K562 (cell line): ENCODE measurements at regions not wholly inside any gene's neighbourhood (a gene's known extent, or its start where the extent isn't known, plus 50 kb on each side); places are given as distances from the start of the nearest gene placed in this dataset.
A peak's percentile ranks its signal among the peaks of the same experiment; 100 is the strongest.

ENCODE experiments used
- ATAC-seq: fragments of 200-7000 bp; cut with Tn5 transposase; 3 replicates; pipeline ENCODE4 v1.9.1; 2020; ENCODE audit warnings: moderate library complexity
- BruUV-seq: library from RNA; stranded (reverse); fragments of 400-500 nt; replicated peaks from 2 replicates; lab custom pipeline; 2021; lab: Mats Ljungman, UMichigan
- CTCF ChIA-PET: fragments of 300-600 bp; formaldehyde crosslinking; extraction: SDS; loops from one replicate; lab custom pipeline; 2021; ENCODE audit warnings: low intra/inter-chr PET ratio; lab: Yijun Ruan, JAX
- POLR2A ChIA-PET: fragments of 300-600, 350-650 bp; sonication (Branson Sonifier 250); formaldehyde crosslinking; extraction: SDS; loops from one replicate; lab custom pipeline; 2021; ENCODE audit warnings: antibody characterized with exemption, inconsistent platforms; lab: Yijun Ruan, JAX
- DNase-seq, 4 experiments: peaks; one replicate each; pipeline versions ENCODE4 v3.0.0 to v3.0.0-alpha.2; 2011 to 2018; ENCODE audit warnings: low spot score in 3 of 4, mixed read lengths in 3 of 4; ENCODE audit errors: extremely low read depth in 1 of 4
- FAIRE-seq: peaks from 2 replicates; lab custom pipeline; 2011; peaks lifted over from hg19 to GRCh38; lab: Jason Lieb, UNC
- H2AFZ ChIP-seq: 2 replicates; pipeline ENCODE4 v1.6.0; 2011; ENCODE audit warnings: low read depth, low read length, control low read depth, inconsistent platforms
- H3K27ac ChIP-seq: fragments of 200-600 bp; 3 replicates; pipeline ENCODE4 v1.8.0; 2011; ENCODE audit warnings: low read depth, mild to moderate bottlenecking, control low read depth, inconsistent platforms, low read length, moderate library complexity, mixed read lengths; ENCODE audit errors: extremely low read depth
- H3K27me3 ChIP-seq, 2 experiments: fragments of 300-600 bp in 1 of 2; 2 replicates in 1 of 2; 3 replicates in 1 of 2; pipeline versions ENCODE4 v1.6.0 to v1.8.0; 2011; ENCODE audit warnings: inconsistent platforms in 2 of 2, low read length in 2 of 2, mild to moderate bottlenecking in 1 of 2, mixed read lengths in 1 of 2, moderate library complexity in 1 of 2; ENCODE audit not compliant: control insufficient read depth in 2 of 2, insufficient read depth in 2 of 2
- H3K36me3 ChIP-seq: fragments of 300-600 bp; 3 replicates; pipeline ENCODE4 v1.8.0; 2011; ENCODE audit warnings: mild to moderate bottlenecking, low read length, inconsistent platforms; ENCODE audit not compliant: control insufficient read depth, insufficient read depth
- H3K4me1 ChIP-seq, 2 experiments: fragments of 200-600 bp in 1 of 2; replicated peaks in 1 of 2; 2 replicates in 1 of 2; 3 replicates in 1 of 2; pipeline versions ENCODE4 v1.5.1 to v1.8.0; 2011; ENCODE audit warnings: inconsistent platforms in 2 of 2, low read length in 2 of 2, mild to moderate bottlenecking in 1 of 2, mixed read lengths in 1 of 2, moderate library complexity in 1 of 2; ENCODE audit not compliant: control insufficient read depth in 2 of 2, insufficient read depth in 2 of 2
- H3K4me2 ChIP-seq: 2 replicates; pipeline ENCODE4 v1.6.1; 2011; ENCODE audit warnings: low read length, control low read depth, inconsistent platforms, mixed read lengths; ENCODE audit not compliant: insufficient read depth
- H3K4me3 ChIP-seq: fragments of 200-600 bp; sonication (generic), shearing (Covaris generic); 2 replicates; pipeline ENCODE4 v1.5.1; 2016; ENCODE audit warnings: control low read depth, inconsistent platforms
- H3K79me2 ChIP-seq: fragments of 200-600 bp; 3 replicates; pipeline ENCODE4 v1.8.0; 2011; ENCODE audit warnings: low read length, inconsistent platforms; ENCODE audit not compliant: control insufficient read depth, insufficient read depth
- H3K9ac ChIP-seq, 2 experiments: 2 replicates each; pipeline versions ENCODE4 v1.6.0 to v1.6.1; 2011; ENCODE audit warnings: low read depth in 2 of 2, low read length in 2 of 2, control low read depth in 1 of 2, inconsistent platforms in 1 of 2, mild to moderate bottlenecking in 1 of 2, mixed read lengths in 1 of 2; ENCODE audit not compliant: insufficient read depth in 1 of 2
- H3K9me1 ChIP-seq: one replicate; pipeline ENCODE4 v1.6.0; 2011; ENCODE audit warnings: inconsistent platforms, mild to moderate bottlenecking, low read length, moderate library complexity; ENCODE audit not compliant: control insufficient read depth, insufficient read depth
- H3K9me3 ChIP-seq: replicated peaks from 2 replicates; pipeline ENCODE4 v1.5.1; 2011; ENCODE audit warnings: low read depth, low read length, inconsistent platforms; ENCODE audit not compliant: control insufficient read depth, insufficient read depth
- H4K20me1 ChIP-seq: replicated peaks from 2 replicates; pipeline ENCODE4 v1.6.1; 2011; ENCODE audit warnings: low read length, inconsistent platforms, mixed read lengths; ENCODE audit not compliant: control insufficient read depth, insufficient read depth
- BDP1 ChIP-seq: IDR thresholded peaks from 3 replicates; pipeline ENCODE4 v1.6.1; 2011; ENCODE audit not compliant: insufficient read length, insufficient read depth
- CBFB ChIP-seq: sonication (generic); formaldehyde crosslinking; IDR thresholded peaks from 2 replicates; pipeline ENCODE4 v1.4.0; 2020; ENCODE audit warnings: mild to moderate bottlenecking, missing genetic modification reagents
- CEBPB ChIP-seq: fragments of 450-650 bp; IDR thresholded peaks from 2 replicates; pipeline ENCODE4 v1.6.1; 2016; ENCODE audit warnings: missing genetic modification characterization, missing compliant biosample characterization
- CEBPG ChIP-seq, 3 experiments: fragments of 200-800 bp in 1 of 3; sonication (Bioruptor generic) in 1 of 3; sonication (generic) in 1 of 3; formaldehyde crosslinking in 1 of 3; IDR thresholded peaks in 2 of 3; conservative IDR thresholded peaks in 1 of 3; 2 replicates each; pipeline versions ENCODE4 v1.6.1 to v1.8.0; 2016 to 2022; ENCODE audit warnings: missing compliant biosample characterization in 2 of 3, missing genetic modification characterization in 2 of 3, mild to moderate bottlenecking in 1 of 3, missing genetic modification reagents in 1 of 3
- CTCF ChIP-seq, 3 experiments: IDR thresholded peaks in 2 of 3; conservative IDR thresholded peaks in 1 of 3; 2 replicates each; pipeline ENCODE4 v1.5.1; 2011 to 2012; ENCODE audit warnings: low read length in 3 of 3, mild to moderate bottlenecking in 3 of 3, control low read depth in 2 of 3, improper control_type of control experiment in 1 of 3, inconsistent platforms in 1 of 3, low read depth in 1 of 3, mixed read lengths in 1 of 3, moderate library complexity in 1 of 3; ENCODE audit not compliant: insufficient read depth in 2 of 3
- RAD21 ChIP-seq, 2 experiments: fragments of 250-450 bp in 1 of 2; fragments of 450-650 bp in 1 of 2; sonication (Bioruptor Pico) in 1 of 2; formaldehyde crosslinking in 1 of 2; IDR thresholded peaks in 1 of 2; conservative IDR thresholded peaks in 1 of 2; 2 replicates each; pipeline versions ENCODE4 v1.4.0 to v1.8.0; 2020 to 2022; ENCODE audit warnings: mild to moderate bottlenecking in 2 of 2, moderate library complexity in 1 of 2
- SMC3 ChIP-seq: conservative IDR thresholded peaks from 2 replicates; pipeline ENCODE4 v1.6.1; 2011; ENCODE audit warnings: low read depth, low read length, improper control_type of control experiment; ENCODE audit not compliant: insufficient read depth
- TBP ChIP-seq: optimal IDR thresholded peaks from 2 replicates; pipeline ENCODE3; 2011; ENCODE audit warnings: low read depth, low read length, improper control_type of control experiment
- TEAD1 ChIP-seq, 2 experiments: fragments of 450-650 bp in 1 of 2; sonication (generic) in 1 of 2; formaldehyde crosslinking; IDR thresholded peaks; 2 replicates each; pipeline versions ENCODE4 v1.4.0 to v1.8.0; 2020 to 2022; ENCODE audit warnings: mild to moderate bottlenecking in 2 of 2, missing genetic modification reagents in 1 of 2
- WGBS: fragments of 100-300 bp; shearing (Covaris generic); methylation state at CpG from one replicate; pipeline ENCODE4 v1.1.6; 2016; ENCODE audit warnings: low coverage, mixed read lengths; ENCODE audit not compliant: insufficient coverage; ENCODE audit errors: missing lambda C conversion rate; 5-methylcytosine and 5-hydroxymethylcytosine counted together
- in situ Hi-C: fragments of 300-500 bp; cut with MboI; formaldehyde crosslinking; loops from 4 replicates; pipeline ENCODE4 v1.15.0; 2018; ENCODE audit warnings: inconsistent platforms, mixed read lengths
- intact Hi-C: fragments of 100-400 bp; cut with micrococcal nuclease; formaldehyde crosslinking; loops from 2 replicates; pipeline ENCODE4 v1.14.2; 2022

- Histone ChIP-seq H3K36me3 (no peaks in the 10 kb centered on the region), H3K27me3 (no peaks in the 10 kb centered on the region), H3K9me1 (no peaks in the 10 kb centered on the region), H3K79me2 (no peaks in the 10 kb centered on the region), H4K20me1 (0 out of 2 replicates have a peak, but pooled peaks cover 3% of the 10 kb centered on the region)
- no TSS peak for BruUV-seq
- CTCF ChIA-PET: no interaction called here
- intact Hi-C loops: loop anchor here (5.0 kb wide), 1 partner anchor 1560 kb away; no protein-coding TSS in a partner anchor
- WGBS: 2% methylated on average over 3 of the region's 3 CpGs
- TF ChIP-seq TBP (no peak), CBFB (CRISPR knock-in tag) (no peak)
- TF ChIP-seq, all 486 proteins: peak for 0
- ATAC-seq (no peak), DNase-seq (no peak), FAIRE-seq (no peak)
- in situ Hi-C loops: no loop called here
- Histone ChIP-seq H3K27ac (no peak overlapping the region), H3K9me3 (no peaks in the 10 kb centered on the region), H2AFZ (no peak overlapping the region), H3K4me3 (no peak overlapping the region), H3K4me1 (no peaks in the 10 kb centered on the region), H3K9ac (no peak overlapping the region), H3K4me2 (no peak overlapping the region)
- POLR2A ChIA-PET: no interaction called here
Observed at GRCh38 chr6:91082311-91082832, 495.5 kb upstream of the MAP3K7 start.

- no TSS peak for BruUV-seq
- intact Hi-C loops (loop anchor here (5.0 kb wide), 1 partner anchor 1561 kb away; no protein-coding TSS in a partner anchor), in situ Hi-C loops (no loop called here)
- Histone ChIP-seq H3K4me1 (no peaks in the 10 kb centered on the region), H3K4me3 (no peak overlapping the region), H3K79me2 (no peaks in the 10 kb centered on the region), H3K27ac (no peak overlapping the region), H3K9ac (no peak overlapping the region), H3K27me3 (no peaks in the 10 kb centered on the region), H4K20me1 (0 out of 2 replicates have a peak, but pooled peaks cover 3% of the 10 kb centered on the region), H3K9me3 (no peaks in the 10 kb centered on the region), H2AFZ (no peak overlapping the region), H3K36me3 (no peaks in the 10 kb centered on the region), H3K4me2 (no peak overlapping the region), H3K9me1 (no peaks in the 10 kb centered on the region)
- WGBS: 0% methylated on average over 6 of the region's 6 CpGs
- FAIRE-seq (peak; percentile 93), DNase-seq (peak; percentile 30 to 53 (median 36)), ATAC-seq (peak; percentile 83)
- ChIA-PET CTCF (no interaction called here), POLR2A (interaction anchor here (0.7 to 0.8 kb wide), 2 partner anchors 12 to 19 kb away, joined by 3 read pairs; no protein-coding TSS in a partner anchor)
- TF ChIP-seq CEBPB (tag): 0 out of 2 replicates have a peak, but pooled peaks have one; percentile 18
- TF ChIP-seq CTCF (IDR thresholded peaks at IDR 0.05 in 2 of 3, conservative IDR thresholded peaks at IDR 0.05 in 1 of 3; ENCODE audit: insufficient read depth in 2 of 3, low read depth in 1 of 3, low read length in 3 of 3): peak in 2 of 3 experiments; percentile 58 to 67; a peak in 4 of 6 replicates
- peak; percentile 53; the same call in 1 of the 2 replicates for TF ChIP-seq SMC3
- TF ChIP-seq BDP1: no peak
- TF ChIP-seq CEBPG (CRISPR knock-in tag; IDR thresholded peaks at IDR 0.05): no peak
- 0 out of 4 replicates have a peak, but pooled peaks of 1 of the 2 experiments have one; percentile 20 for TF ChIP-seq CEBPG (tag; conservative IDR thresholded peaks at IDR 0.05 in 1 of 2, IDR thresholded peaks at IDR 0.05 in 1 of 2)
- TF ChIP-seq RAD21 (CRISPR knock-in tag; conservative IDR thresholded peaks at IDR 0.05 in 1 of 2, IDR thresholded peaks at IDR 0.05 in 1 of 2): peak; percentile 55 to 76
- no peak for TF ChIP-seq TEAD1 (CRISPR knock-in tag; IDR thresholded peaks at IDR 0.05)
Observed at GRCh38 chr6:91081452-91082067, 494.7 kb upstream of the MAP3K7 start.
